ENCODE measurements at regions not wholly inside any gene's neighbourhood (a gene's known extent, or its start where the extent isn't known, plus 50 kb on each side); places are given as distances from the start of the nearest gene placed in this dataset.

- DNase-seq (ENCODE audit: low spot score): no peak
Observed at GRCh38 chr3:63046152-63046551, 170.9 kb upstream of the CADPS start.

- no peak for DNase-seq (ENCODE audit: low spot score)
Observed at GRCh38 chr3:63046580-63046979, 171.4 kb upstream of the CADPS start.

DNA sequence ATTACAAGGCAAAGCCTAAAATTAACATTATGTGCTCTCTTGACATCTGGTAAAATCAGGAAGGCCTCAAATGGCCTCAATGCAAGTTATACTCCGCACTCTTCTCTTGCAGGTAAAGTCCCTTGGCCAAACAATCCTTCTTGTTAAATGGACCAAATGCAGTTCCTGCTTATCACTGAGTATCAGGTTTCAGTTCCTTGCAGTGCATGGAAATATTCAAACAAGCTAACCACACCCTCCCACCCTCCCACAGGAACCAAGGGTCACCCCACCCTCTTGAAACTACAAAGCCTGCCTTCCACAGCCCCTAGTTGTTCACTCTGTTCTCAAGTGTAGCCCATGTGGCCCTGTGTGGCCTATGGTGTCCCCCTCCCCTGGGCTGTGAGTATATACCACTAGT, 171.9 kb upstream of the CADPS start:
- no peak for DNase-seq (ENCODE audit: low spot score)

- no peak for DNase-seq (ENCODE audit: low spot score)
Observed at GRCh38 chr3:63048367-63049326, 173.4 kb upstream of the CADPS start.

- no peak for DNase-seq (ENCODE audit: low spot score)
Observed at GRCh38 chr3:63050548-63051177, 175.4 kb upstream of the CADPS start.

DNA sequence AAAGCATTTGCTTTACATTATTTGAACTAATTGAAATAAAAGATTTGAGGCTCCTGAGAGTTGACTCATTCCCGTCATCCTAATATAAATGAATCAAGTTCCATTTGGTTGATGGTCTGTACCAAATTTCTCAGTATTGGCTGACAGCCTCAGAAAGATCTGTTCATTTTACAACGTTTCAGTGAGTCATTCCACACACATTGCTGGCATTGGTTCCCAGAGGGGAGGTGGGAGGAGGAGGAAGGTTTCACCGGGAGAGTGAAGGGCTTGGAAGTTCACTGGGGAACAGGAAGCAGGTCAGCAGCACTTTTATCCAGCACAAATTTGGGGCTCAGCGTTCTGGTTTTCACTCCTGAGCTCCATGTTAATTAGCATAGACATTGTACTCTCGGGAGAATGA, 176.7 kb upstream of the CADPS start:
- DNase-seq (ENCODE audit: low spot score): no peak

DNA sequence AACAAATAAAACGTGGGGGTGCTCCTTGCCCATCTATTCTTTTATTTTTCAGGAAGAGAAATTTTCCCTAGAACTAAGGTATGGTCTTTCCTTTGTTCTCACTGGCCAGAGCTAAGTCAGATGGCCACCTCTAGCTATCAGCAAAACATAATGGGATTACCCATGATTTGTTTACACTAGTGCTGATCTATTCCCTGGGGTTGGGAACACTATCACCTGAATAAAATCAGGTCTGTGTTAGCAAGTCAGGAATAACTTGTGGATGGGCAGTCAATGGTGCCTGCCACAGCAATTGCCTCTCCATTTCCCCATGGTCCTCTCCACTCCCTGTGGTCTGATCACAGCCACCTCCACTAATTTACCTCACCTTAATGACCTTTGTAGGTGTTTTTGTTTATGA, 181.7 kb upstream of the CADPS start:
- no peak for DNase-seq (ENCODE audit: low spot score)

GRCh38 chr3:63060412-63060811, 185.2 kb upstream of the CADPS start:
- no peak for DNase-seq (ENCODE audit: low spot score)

GRCh38 chr3:63061449-63061848, 186.2 kb upstream of the CADPS start:
- no peak for DNase-seq (ENCODE audit: low spot score)

DNA sequence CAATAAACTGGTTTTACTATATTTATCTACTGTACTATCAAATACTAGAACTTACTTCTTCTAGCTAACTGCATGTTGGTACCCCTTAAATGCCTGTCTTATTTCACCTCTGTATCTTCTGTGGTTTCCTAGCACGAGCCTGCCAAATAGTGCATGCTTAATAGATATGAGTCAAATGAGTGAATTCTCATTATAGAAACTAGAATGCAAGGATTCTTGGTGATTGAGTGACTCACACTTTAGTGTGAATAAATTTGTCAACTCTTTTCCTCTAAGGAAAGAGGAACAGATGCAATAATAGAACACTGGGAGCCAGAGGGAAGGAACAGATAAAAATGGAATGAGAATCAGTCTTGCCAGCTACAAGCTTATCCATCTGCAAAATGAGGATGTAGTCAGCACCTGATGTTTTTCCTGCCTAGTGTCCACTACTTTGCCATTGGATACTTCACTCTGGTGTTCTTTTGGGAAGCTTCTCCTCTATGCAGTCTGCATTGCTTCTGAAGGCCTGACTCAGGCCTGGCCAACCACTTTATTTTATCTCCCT, 189.1 kb upstream of the CADPS start:
- peak; percentile 6 for DNase-seq (ENCODE audit: low spot score)

DNA sequence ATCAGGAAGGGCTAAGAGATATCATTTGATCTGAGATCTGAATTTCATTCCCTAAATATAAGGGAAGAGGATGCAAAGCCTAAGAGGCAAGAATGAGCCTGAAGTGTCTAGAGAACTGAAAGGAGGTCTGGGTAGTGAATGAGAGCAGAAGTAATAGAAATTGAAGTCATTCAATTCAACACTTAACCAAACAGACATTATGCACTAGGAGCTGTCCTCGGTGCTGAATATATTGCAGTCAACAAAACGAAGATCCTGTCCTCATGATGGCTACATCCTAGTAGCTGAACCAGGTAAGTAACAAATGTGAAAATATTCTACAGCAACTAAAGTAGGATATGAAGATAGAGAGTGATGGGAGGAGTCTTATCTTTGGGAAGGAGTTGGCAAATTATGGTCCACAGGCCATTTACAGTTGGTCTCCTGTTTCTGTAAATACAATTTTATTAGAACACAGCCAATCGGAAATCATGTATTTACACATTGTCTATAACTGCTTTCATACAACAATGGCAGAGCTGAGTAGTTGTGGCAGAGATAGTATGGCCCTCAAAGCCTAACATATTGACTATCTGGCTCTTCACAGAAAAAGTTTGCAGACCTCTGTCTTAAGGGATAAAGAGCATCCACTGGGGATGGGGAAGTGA, 192.9 kb upstream of the CADPS start:
- DNase-seq (ENCODE audit: low spot score): peak; percentile 4

GRCh38 chr3:63069806-63070475, 194.7 kb upstream of the CADPS start:
- no peak for DNase-seq (ENCODE audit: low spot score)

DNA sequence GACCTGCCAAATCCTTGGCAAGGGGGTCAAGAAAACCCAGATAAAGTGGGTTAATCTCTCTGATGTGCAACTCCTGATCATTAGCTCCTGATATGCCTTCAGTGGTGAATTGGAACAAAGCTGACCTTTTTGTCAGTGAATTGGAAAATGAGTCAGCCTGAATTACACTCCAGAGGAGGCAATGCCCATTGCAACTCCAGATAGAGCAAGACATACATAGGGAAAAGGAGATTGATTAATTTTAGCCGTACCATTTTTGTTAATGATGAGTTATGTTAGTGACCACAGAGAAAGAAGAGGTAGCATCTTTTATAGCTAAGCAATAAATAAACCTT, 195.2 kb upstream of the CADPS start:
- no peak for DNase-seq (ENCODE audit: low spot score)

- DNase-seq (ENCODE audit: low spot score): no peak
Observed at GRCh38 chr3:63076357-63076756, 201.1 kb upstream of the CADPS start.

DNA sequence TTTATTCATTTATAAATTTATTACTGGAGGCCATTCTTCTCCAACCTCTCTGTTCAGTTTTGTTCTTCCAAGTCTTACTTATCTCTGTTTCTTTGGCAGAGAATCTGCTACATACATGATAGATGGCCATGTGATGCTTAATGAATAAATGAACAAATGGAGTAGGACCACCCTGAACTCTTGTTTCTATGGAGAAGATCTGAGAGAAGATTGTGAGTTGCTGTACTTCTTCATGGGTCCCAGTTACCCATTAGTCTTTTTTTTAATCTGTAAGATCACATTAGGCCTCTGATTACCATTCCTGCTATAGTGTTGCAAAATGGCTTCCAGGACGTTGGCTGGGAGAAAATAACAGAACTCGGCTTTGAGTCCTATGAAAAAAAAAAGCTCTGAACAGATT, 191.9 kb upstream of the SYNPR start:
- DNase-seq (ENCODE audit: low spot score): no peak

- no peak for DNase-seq (ENCODE audit: low spot score)
Observed at GRCh38 chr3:63089007-63089750, 188.9 kb upstream of the SYNPR start.

- DNase-seq (ENCODE audit: low spot score): no peak
Observed at GRCh38 chr3:63089751-63090132, 188.4 kb upstream of the SYNPR start.

DNA sequence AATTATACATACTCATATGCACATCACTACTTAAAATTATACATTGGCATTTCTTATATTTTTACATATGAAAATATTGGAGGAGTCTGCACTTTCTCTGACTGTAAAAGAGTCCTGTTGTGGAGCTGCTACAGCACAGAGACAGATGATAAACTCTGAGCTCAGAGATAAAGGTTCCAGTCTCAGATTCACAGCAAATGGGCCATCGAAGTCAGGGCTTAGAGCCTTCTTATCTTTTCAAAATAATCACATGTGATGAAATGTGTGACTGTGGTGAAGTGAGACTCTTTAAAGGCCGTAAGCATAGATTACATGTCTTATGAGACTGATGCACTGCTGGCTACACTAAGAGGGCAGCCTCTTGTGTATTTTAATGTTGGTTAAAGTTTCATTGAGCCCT, 187.5 kb upstream of the SYNPR start:
- DNase-seq (ENCODE audit: low spot score): no peak

DNA sequence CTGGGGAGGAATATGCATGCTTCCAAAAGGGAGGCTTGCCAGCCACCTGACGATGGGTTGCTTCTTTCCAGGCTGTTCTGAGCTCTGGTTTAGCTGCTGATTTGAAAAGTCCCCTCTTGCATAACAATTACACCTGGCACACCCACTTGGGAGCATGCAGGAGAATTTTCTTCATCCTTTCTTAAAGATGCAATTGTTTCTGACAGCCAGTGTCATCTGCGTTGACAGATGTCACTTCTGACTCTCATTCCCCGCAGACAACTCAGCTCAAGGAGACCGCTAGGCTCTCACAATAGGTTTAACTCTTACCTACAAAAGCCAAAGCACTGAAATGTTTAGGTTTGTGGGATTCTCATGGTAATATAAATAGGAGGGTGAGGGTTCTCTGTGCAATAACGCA, 185.6 kb upstream of the SYNPR start:
- DNase-seq (ENCODE audit: low spot score): no peak

DNA sequence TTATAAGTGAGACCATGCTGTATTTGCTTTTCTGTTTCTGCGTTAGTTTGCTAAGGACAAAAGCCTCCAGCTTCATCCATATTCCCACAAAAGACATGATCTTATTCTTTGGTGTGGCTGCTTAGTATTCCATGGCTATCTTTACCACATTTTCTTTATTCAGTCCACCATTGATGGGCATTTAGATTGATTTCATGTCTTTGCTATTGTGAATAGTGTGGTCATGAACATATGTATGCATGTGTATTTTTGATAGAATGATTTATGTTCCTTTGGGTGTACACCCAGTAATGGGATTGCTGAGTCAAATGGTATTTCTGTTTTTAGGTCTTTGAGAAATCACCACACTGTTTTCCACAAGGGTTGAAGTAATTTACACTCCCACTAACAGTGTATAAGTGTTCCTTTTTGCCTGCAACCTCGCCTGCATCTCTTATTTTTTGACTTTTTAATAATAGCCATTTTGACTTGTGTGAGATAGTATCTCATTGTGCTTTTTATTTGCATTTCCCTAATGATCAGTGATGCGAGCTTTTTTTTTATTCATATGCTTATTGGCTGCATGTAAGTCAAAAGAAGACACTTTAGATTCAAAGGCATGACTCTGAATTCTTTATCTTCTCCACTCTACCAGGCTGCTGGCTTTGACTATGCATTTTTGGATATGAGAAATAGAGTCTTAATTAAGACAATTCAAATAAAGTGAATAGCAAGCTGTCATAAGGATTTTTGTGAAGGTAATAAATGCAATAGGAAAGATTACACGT, 183.3 kb upstream of the SYNPR start:
- no peak for DNase-seq (ENCODE audit: low spot score)

All from cerebellar cortex (tissue), 1 donor.